GM19467 (cell line): ENCODE measurements at regions not wholly inside any gene's neighbourhood (a gene's known extent, or its start where the extent isn't known, plus 50 kb on each side); places are given as distances from the start of the nearest gene placed in this dataset.

Source experiments
- ATAC-seq: cut with Tn5 transposase; IDR thresholded peaks from one replicate; pipeline ENCODE4 v1.9.1; 2021; ENCODE audit warnings: mild to moderate bottlenecking, moderate library complexity; ENCODE audit not compliant: unreplicated experiment

DNA sequence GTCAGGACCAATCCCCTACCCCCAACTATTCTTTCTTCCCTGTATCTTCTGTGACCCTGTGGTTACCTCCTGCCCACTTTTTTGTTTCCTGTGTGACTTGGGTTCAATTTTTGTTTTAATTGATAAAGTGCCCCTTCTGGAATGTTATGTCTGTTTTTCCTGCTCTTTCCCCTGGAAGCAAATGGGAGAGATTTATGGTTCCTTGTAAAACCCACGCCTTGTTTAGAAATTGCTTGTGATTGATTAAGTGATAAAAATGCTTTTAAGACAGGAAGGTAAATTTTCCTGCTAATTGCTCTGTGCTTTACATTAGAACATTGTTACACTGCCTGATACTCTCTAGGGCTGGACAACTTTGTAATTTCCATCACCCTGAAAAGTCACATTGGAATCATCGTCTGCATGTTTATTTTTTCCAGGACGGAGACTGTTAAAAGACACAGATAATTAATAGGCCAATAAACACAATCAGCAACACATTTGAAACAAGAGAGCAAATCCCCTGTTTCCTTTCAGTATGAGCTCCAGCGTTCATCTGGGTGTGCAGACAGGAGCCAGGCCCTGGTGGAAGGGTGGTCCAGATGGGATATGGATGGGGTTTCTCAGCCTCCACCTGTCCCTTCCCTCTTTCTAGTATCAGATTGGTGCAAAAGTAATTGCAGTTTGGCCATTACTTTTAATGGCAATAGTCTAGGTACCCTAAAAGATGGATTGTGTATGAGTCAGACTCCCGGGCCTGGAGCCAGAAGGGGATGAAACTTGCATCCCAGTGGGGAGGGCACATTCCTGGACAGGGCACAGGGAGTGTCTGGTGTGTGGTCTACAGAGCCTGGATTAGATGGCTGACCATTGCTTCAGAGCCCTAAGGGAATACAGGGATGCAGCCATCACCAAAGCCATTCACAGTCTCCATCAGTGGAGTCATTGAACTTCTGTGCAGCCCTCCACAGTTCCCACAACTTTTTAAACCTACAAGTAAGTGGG, 58.1 kb upstream of the AGBL1 start:
- no peak for ATAC-seq

- ATAC-seq, result no peak
These were observed 50.7 kb upstream of the AGBL1 start for GRCh38 chr15:86028961-86029360.
